ENCODE measurements at regions not wholly inside any gene's neighbourhood (a gene's known extent, or its start where the extent isn't known, plus 50 kb on each side); places are given as distances from the start of the nearest gene placed in this dataset.
"Not testable (repeated sequence)": the region's sequence is repeated elsewhere in the genome, so short reads cannot be mapped to it uniquely, and the experiment has no call there.

GRCh38 chr4:24236532-24236931, 346.7 kb upstream of the PPARGC1A start:
- DNase-seq, result no peak

GRCh38 chr4:24236120-24236519, 346.3 kb upstream of the PPARGC1A start:
- DNase-seq, result no peak

GRCh38 chr4:24235618-24236017, 345.8 kb upstream of the PPARGC1A start:
- DNase-seq, result no peak

GRCh38 chr4:24234288-24234848, 344.5 kb upstream of the PPARGC1A start:
- no peak for DNase-seq

DNA sequence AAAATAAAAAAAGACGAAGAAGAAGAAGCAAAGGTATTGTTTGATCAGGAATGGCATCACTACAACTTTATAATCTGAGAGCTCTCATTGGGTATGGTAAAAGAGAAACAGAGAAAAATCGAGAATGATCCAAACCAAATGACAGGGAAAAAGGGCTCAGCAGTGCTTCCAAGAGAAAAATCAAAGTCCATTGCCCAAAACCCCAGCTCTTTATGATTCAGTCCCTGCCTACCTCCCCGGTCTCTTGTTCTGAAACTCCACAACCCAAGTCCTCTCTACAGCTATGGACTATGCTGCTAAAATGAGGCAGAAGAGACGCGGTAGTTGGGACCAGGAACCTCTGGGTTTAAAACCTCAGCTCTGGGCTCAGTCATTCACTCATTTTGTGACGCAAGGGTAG, 341.1 kb upstream of the PPARGC1A start:
- DNase-seq, result no peak

GRCh38 chr4:24229978-24230377, 340.1 kb upstream of the PPARGC1A start:
- DNase-seq, result no peak

GRCh38 chr4:24228692-24229091, 338.8 kb upstream of the PPARGC1A start:
- no peak for DNase-seq

DNA sequence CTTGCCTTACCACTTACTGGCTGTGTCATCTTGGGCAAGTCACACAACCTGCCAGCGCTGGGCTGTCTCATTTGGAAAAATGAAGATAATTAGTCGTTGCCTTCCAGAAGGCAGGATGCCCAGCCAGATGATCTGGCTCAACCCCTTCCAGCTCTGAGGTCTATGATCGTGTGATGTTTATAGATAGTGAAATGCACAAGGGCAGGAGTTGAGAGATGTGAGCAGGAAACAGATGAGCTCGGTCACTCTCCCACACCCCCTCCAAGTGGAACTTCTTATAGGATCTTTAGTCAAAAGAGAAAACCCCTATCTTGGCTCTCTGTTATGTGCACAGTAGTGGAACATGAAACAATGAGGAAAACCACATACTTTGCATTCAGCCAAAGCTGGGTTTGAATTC, 336.8 kb upstream of the PPARGC1A start:
- DNase-seq, result no peak

DNA sequence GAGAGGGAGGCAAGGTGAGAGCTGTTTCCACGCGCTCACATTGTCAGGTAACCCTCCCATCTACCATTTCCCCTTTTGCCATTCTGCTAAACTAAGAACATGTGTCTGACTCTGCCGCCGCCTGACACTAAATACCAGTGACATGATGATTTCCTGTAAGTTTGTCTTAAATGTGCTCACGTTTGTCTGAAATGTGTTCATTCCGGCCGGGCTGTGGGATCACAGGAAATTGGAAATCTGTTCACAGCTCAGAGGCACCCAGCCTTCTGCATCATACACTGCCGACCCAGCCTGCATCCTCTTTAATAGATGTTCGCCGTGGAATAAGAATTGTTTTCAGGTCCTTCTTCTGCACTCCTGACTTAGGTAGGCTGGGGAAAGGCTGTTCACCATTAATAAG, 336.2 kb upstream of the PPARGC1A start:
- DNase-seq, result no peak

DNA sequence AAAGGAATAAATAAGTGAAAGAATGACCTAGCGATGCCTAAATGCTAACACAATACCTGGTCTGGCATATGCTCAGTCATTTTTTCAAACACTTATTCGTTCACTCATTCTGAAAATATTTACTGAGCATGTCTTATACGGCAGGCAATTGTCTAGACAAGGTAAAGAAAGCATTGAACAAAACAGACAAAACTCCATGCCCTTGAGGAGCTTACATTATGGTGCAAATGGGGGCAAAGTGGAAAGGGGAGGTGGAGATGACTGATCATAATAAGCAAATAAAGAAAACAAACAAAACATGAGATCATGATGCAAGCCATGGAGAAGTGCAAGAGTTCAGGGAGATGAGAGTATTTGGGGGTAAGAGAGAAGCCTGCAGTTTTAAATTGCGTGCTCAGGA, 334.6 kb upstream of the PPARGC1A start:
- no peak for DNase-seq

DNA sequence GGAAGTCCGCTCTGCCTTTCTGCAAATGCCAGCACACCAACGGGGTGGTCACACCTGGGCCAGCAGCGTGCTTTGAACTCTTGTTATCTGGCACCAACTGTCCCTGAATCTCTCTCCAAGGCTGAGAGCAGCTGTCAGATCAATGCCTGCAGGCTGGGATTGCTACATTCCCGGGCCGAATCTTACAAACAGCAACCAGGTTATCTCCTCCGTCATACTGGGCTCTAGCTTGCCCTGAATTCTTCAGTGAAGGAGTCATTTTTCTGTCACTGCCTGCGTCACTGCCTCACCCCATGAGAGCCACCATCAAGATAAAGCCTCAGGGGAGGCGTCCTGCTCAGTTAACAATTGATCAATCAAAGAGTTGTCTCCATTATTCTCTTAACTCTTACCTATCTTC, 329.4 kb upstream of the PPARGC1A start:
- no peak for DNase-seq

DNA sequence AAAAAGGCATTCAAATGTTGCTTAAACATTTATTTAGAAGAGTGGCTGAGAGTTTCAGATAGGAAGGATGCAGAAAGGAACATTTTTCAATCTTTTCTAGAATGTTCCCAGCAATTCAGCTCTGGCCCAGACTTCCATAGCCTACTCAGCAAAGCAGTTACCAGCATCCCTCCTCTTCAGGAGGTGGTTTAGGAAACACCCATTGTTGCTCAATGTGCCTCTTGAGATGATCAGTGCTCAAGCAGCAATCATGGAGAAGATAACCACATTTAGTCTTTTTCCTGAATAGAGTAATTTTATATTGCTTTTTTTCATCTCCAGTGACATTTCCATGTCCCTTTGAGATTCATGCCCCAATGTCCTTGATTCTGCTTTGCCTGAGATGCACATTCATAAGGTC, 328.7 kb upstream of the PPARGC1A start:
- no peak for DNase-seq

DNA sequence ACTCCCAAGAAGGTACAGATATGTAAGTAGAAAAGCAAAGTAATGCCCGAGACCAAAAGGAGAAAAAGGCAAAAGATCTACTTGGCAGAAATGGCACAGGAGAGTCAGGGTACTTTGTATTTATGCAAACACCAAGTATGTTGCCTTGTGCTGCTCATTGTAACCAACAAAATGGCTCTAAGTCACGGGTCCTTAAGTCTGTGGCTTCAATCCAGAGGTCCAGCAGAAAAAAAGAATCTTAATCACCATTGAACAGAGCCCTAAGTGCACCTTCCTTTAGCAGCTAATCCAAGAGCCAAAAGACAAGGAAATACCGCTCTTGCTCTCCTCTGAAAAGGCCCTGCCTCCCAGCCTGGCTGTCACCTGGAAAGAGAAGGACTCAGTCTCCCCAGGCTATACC, 324.9 kb upstream of the PPARGC1A start:
- no peak for DNase-seq

DNA sequence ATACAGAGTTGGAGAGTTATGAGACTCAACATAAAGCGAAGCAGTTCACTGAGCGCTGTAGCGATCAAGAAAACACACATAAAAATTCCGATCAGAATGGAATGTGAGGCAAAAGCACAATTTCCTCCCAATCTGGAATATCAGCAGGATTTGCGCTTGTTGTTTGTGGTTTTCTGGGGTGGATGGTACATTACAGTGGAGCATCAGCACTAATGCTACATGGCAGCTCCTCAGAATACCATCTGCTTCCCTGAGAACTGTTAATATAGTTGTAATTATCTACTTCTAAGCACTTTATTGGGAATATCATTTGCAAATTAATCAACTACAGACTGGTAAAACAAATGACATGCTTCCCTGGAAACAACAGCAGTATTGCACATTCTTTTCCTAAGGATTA, 324.1 kb upstream of the PPARGC1A start:
- DNase-seq, result no peak

- no peak for DNase-seq
These were observed 322.8 kb upstream of the PPARGC1A start for GRCh38 chr4:24212642-24213041.

- no peak for DNase-seq
These were observed 322.0 kb upstream of the PPARGC1A start for GRCh38 chr4:24211856-24212255.

GRCh38 chr4:24210332-24210902, 320.6 kb upstream of the PPARGC1A start:
- DNase-seq, result no peak

GRCh38 chr4:24209906-24210305, 320.1 kb upstream of the PPARGC1A start:
- no peak for DNase-seq

GRCh38 chr4:24209131-24209530, 319.3 kb upstream of the PPARGC1A start:
- DNase-seq, result no peak

DNA sequence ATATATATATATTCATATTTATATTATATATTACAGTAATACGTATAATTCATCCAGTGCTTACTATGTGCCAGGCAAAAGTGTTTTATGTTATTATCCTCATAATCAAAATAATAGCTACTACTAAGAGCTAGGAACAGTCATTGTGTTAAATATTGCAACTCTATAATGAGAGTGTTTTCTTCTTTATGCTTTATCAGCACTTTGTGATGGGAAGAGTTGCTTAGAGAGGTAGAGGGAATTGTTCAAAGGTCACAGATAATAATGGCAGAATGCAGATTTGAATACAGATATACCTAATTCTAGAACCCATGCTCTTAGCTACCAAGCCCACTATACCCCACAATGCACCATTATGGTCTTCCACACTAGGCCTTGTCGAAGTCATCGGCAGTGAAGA, 318.8 kb upstream of the PPARGC1A start:
- DNase-seq, result no peak

DNA sequence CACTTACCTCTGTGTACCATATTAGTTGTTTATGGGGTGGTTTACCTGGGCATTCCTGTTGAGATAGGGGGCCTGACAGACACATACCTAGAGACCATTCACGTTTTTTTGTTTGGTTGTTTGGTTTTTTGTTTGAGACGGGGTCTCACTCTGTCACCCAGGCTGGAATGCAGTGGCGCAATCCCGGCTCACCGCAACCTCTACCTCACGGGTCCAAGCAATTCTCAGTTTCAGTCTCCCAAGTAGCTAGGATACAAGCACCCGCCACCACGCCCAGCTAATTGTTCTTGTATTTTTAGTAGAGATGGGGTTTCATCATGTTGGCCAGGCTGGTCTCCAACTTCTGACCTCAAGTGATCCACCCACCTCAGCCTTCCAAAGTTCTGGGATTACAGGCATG, 314.9 kb upstream of the PPARGC1A start:
- DNase-seq, result not testable (repeated sequence)

DNA sequence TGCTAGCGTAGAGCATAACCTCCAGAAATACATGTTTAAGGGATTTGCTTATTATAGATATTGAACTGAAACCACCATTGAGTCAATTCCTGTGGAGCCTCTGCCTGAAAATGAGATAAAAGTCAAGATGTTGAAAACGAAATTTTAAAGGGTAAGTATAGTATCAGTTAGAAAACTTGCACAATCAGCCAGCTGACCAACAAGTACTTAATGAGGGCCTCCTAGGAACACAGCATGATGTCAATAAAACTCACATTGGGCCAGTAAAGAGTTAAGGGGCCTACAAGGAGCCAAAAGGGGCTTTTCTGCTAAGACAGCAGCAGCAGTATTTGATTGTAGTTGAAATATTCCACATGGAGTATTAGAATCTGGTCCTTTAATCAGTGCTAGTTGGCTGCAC, 314.1 kb upstream of the PPARGC1A start:
- DNase-seq, result no peak

DNA sequence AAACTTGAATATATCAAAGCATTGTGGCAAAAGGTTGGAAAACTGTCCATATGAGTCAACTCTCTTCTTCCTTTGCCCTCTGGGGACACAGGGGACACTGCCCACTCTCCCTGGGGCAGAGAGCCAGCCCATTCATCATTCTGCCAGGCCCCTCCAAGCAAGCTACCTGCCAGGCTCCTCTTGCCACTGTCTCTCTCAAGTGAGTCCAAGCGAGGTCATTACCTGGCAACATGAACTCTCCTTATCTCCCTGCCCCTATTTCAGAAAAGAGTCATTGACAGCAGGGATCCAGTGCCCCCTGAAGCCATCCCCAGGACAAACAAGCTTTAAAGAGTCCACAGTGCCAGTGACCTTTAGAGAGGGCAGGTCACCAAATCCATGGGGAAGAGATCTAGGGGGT, 312.7 kb upstream of the PPARGC1A start:
- DNase-seq, result no peak

DNA sequence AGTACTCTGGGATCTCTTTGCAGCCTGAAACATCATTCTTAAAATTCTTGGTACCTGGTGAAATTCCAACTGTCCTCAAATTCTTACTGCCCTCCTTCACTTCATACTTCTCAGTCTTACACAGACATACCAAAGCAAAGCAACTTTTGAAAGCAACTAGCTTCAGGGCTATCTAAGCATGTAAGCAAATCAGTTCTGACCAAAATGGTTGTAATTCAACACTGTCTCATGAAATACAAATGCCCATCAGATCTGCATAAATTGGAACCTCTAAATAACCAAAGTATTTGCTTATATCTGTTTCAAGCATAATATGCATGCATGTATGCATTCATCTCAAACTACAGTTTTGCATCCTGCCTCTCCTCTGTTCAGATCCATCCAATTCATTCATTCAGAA, 308.1 kb upstream of the PPARGC1A start:
- DNase-seq, result no peak

DNA sequence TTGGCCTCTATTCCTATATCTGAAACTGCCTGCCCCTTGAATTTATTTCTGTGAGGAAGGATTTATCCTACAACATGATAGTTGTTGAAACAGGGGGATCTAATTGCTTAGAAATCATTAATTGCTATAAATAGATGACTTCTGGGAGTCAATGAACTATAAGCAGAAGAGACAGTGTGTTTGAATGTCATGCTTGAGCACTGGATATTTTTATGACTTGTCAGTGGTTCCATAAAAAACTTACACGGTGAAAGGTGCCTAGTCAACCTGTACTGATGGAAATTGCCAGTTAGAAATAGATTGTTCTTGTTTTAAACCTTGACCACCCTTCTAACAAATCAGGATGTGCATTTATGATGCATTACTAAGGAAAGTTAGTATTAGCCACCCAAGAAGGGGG, 306.9 kb upstream of the PPARGC1A start:
- DNase-seq, result no peak
